B cell (primary cell): ENCODE measurements at regions not wholly inside any gene's neighbourhood (a gene's known extent, or its start where the extent isn't known, plus 50 kb on each side); places are given as distances from the start of the nearest gene placed in this dataset.

Source experiments
- ATAC-seq: fragments of 200-7000 bp; cut with Tn5 transposase; one replicate; pipeline ENCODE4 v1.10.0; 2021; ENCODE audit warnings: low read depth, mild to moderate bottlenecking, moderate number of reproducible peaks, moderate library complexity
- CTCF ChIA-PET: fragments of 350-600 bp; sonication (Branson Sonifier 250); formaldehyde crosslinking; loops from one replicate; lab custom pipeline; 2021; ENCODE audit warnings: antibody characterized with exemption, inconsistent platforms; lab: Charles Lee
- POLR2A ChIA-PET: fragments of 350-600 bp; sonication (Branson Sonifier 250); formaldehyde crosslinking; loops from one replicate; lab custom pipeline; 2021; ENCODE audit warnings: antibody characterized with exemption; lab: Charles Lee
- DNase-seq: peaks from one replicate; pipeline ENCODE4 v3.0.0; 2013
- H2AFZ ChIP-seq: 2 replicates; pipeline ENCODE4 v1.6.1; 2012; ENCODE audit warnings: mild to moderate bottlenecking, low read depth, low read length; ENCODE audit not compliant: insufficient read depth, poor library complexity, severe bottlenecking
- H3K27ac ChIP-seq, 2 donors: 1 replicate in 1 of 2; 2 replicates in 1 of 2; pipeline ENCODE4 v1.5.1; 2012 to 2013; ENCODE audit warnings: low read length in 2 of 2, mild to moderate bottlenecking in 2 of 2, moderate library complexity in 1 of 2
- H3K27me3 ChIP-seq, 4 experiments: fragments of 200-600 bp in 1 of 4; sonication (generic) in 1 of 4; replicated peaks in 1 of 4; 1 replicate in 2 of 4; 2 replicates in 2 of 4; pipeline versions ENCODE4 v1.6.1 to v1.7.0; 2013 to 2016; ENCODE audit warnings: low read length in 3 of 4, mild to moderate bottlenecking in 2 of 4, mixed read lengths in 1 of 4, moderate library complexity in 1 of 4; ENCODE audit not compliant: insufficient read depth in 4 of 4, control insufficient read depth in 3 of 4; ENCODE audit errors: control extremely low read depth in 1 of 4
- H3K36me3 ChIP-seq, 2 experiments: replicated peaks in 1 of 2; 1 replicate in 1 of 2; 2 replicates in 1 of 2; pipeline versions ENCODE4 v1.6.1 to v1.7.1; 2013; ENCODE audit warnings: low read length in 1 of 2; ENCODE audit not compliant: insufficient read depth in 2 of 2, control insufficient read depth in 1 of 2; ENCODE audit errors: control extremely low read depth in 1 of 2, extremely low read depth in 1 of 2
- H3K4me1 ChIP-seq, 2 donors: fragments of 200-600 bp in 1 of 2; sonication (generic) in 1 of 2; 1 replicate in 1 of 2; 2 replicates in 1 of 2; pipeline versions ENCODE4 v1.5.1 to v1.6.1; 2013 to 2017; ENCODE audit warnings: low read length in 2 of 2; ENCODE audit not compliant: control insufficient read depth in 2 of 2, insufficient read depth in 2 of 2
- H3K4me2 ChIP-seq: replicated peaks from 2 replicates; pipeline ENCODE3; 2012; ENCODE audit warnings: mild to moderate bottlenecking, low read depth, low read length; ENCODE audit not compliant: poor library complexity, severe bottlenecking
- H3K4me3 ChIP-seq, 5 experiments: fragments of 200-600 bp in 1 of 5; sonication (generic) in 1 of 5; 1 replicate in 3 of 5; 2 replicates in 2 of 5; pipeline versions ENCODE4 v1.5.1 to v1.7.0; 2011 to 2016; ENCODE audit warnings: low read length in 4 of 5, mild to moderate bottlenecking in 4 of 5, low read depth in 2 of 5, control low read depth in 1 of 5, moderate library complexity in 1 of 5; ENCODE audit not compliant: insufficient read depth in 1 of 5; ENCODE audit errors: control extremely low read depth in 1 of 5, extremely low read depth in 1 of 5
- H3K79me2 ChIP-seq: fragments of 200-600 bp; sonication (generic); one replicate; pipeline ENCODE4 v1.6.0; 2016; ENCODE audit warnings: low read length; ENCODE audit not compliant: control insufficient read depth, insufficient read depth
- H3K9ac ChIP-seq: fragments of 200-600 bp; sonication (generic); 2 replicates; pipeline ENCODE4 v1.6.1; 2017; ENCODE audit warnings: mild to moderate bottlenecking, low read length, moderate library complexity
- H3K9me3 ChIP-seq, 3 donors: one replicate each; pipeline versions ENCODE4 v1.6.1 to v1.7.1; 2013; ENCODE audit warnings: low read length in 2 of 3; ENCODE audit not compliant: control insufficient read depth in 2 of 3, insufficient read depth in 1 of 3; ENCODE audit errors: control extremely low read depth in 1 of 3
- H4K20me1 ChIP-seq: 2 replicates; pipeline ENCODE4 v1.6.0; 2012; ENCODE audit warnings: mild to moderate bottlenecking, low read length; ENCODE audit not compliant: insufficient read depth, control insufficient read depth, poor library complexity, severe bottlenecking
- H3K27ac Mint-ChIP-seq: one replicate; pipeline ENCODE4 v1.8.0; 2021; ENCODE audit warnings: mixed read lengths
- H3K27me3 Mint-ChIP-seq: one replicate; pipeline ENCODE4 v1.8.0; 2021; ENCODE audit warnings: mixed read lengths
- H3K4me1 Mint-ChIP-seq: one replicate; pipeline ENCODE4 v1.8.0; 2021; ENCODE audit warnings: mixed read lengths
- H3K4me3 Mint-ChIP-seq: one replicate; pipeline ENCODE4 v1.8.0; 2021; ENCODE audit warnings: mixed read lengths
- H3K9me3 Mint-ChIP-seq: one replicate; pipeline ENCODE4 v1.8.0; 2022; ENCODE audit warnings: mixed read lengths; ENCODE audit not compliant: insufficient read depth
- EZH2 ChIP-seq: IDR thresholded peaks from 2 replicates; pipeline ENCODE4 v1.6.1; 2012; ENCODE audit warnings: borderline replicate concordance, low read depth, mild to moderate bottlenecking, moderate library complexity, low read length; ENCODE audit not compliant: insufficient read depth, poor library complexity, severe bottlenecking
- WGBS: methylation state at CpG from one replicate; pipeline ENCODE4 v1.1.5; 2013; ENCODE audit warnings: missing lambda C conversion rate; ENCODE audit not compliant: insufficient coverage; 5-methylcytosine and 5-hydroxymethylcytosine counted together
- intact Hi-C: fragments of 100-400 bp; cut with micrococcal nuclease; formaldehyde crosslinking; loops from one replicate; pipeline ENCODE4 v1.10.0; 2022
- TF ChIP-seq, protein P1 (sequence below): fragments of 200-600 bp; IDR thresholded peaks from one replicate; pipeline ENCODE4 v1.8.0; 2022; ENCODE audit warnings: antibody characterized with exemption, mild to moderate bottlenecking

DNA sequence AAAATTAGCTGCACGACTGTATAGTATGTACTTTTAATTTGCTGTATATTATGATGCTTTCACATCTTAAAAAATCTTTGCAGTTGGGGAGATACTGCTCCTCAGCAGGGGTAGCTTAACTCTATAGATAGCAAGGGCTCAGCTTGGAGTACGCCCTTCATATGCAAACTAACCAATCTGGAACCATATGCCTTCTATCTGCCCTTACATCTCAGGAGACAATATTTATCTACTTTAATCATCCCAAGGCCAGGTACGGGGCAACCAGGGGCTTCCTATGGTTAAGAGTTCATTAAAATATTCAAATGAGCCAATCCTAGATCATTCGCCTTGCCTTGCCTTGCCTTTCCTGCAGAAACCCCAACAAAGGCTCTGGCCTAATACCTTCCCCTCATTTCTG, 204.1 kb upstream of the ZBTB20 start:
- Histone ChIP-seq H3K36me3 (no peaks in the 10 kb centered on the region), H3K4me2 (no peak overlapping the region), H3K9ac (no peak overlapping the region), H3K9me3 (no peaks in the 10 kb centered on the region), H3K27me3 (no peaks in the 10 kb centered on the region), H3K79me2 (no peaks in the 10 kb centered on the region), H3K27ac (no peak overlapping the region), H3K4me1 (no peaks in the 10 kb centered on the region), H4K20me1 (no peaks in the 10 kb centered on the region), H2AFZ (no peak overlapping the region), H3K4me3 (no peak overlapping the region)
- Mint-ChIP-seq H3K27ac (no peak overlapping the region), H3K9me3 (peaks cover 3% of the 10 kb centered on the region), H3K27me3 (peaks cover 3% of the 10 kb centered on the region), H3K4me3 (no peak overlapping the region), H3K4me1 (no peaks in the 10 kb centered on the region)
- CTCF ChIA-PET: no interaction called here
- DNase-seq (no peak), ATAC-seq (no peak)
- WGBS: 100% methylated on average over 1 of the region's 4 CpGs
- intact Hi-C loops: no loop called here
- POLR2A ChIA-PET: no interaction called here
- TF ChIP-seq, protein P1, sequence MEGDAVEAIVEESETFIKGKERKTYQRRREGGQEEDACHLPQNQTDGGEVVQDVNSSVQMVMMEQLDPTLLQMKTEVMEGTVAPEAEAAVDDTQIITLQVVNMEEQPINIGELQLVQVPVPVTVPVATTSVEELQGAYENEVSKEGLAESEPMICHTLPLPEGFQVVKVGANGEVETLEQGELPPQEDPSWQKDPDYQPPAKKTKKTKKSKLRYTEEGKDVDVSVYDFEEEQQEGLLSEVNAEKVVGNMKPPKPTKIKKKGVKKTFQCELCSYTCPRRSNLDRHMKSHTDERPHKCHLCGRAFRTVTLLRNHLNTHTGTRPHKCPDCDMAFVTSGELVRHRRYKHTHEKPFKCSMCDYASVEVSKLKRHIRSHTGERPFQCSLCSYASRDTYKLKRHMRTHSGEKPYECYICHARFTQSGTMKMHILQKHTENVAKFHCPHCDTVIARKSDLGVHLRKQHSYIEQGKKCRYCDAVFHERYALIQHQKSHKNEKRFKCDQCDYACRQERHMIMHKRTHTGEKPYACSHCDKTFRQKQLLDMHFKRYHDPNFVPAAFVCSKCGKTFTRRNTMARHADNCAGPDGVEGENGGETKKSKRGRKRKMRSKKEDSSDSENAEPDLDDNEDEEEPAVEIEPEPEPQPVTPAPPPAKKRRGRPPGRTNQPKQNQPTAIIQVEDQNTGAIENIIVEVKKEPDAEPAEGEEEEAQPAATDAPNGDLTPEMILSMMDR: no peak
- TF ChIP-seq EZH2: no peak

DNA sequence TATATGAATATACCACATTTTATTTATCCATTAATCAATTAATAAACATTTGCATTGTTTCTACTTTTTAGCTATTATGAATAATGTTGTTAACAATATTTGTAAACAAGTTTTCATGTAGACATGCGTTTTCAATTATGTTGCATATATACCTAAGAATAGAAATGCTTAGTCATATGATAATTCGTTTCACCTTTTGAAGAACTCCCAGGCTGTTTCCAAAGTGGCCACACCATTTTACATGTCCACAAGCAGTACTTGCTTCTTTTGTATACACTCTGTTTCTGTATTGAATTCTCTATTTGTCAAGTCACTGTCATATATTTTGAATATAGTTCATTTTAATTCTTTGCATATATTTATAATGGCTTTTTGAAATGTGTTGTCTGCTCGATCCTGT, 206.9 kb upstream of the ZBTB20 start:
- Histone ChIP-seq H4K20me1 (no peaks in the 10 kb centered on the region), H3K27me3 (no peaks in the 10 kb centered on the region), H3K4me3 (no peak overlapping the region), H3K27ac (no peak overlapping the region), H3K9me3 (no peaks in the 10 kb centered on the region), H3K4me1 (no peaks in the 10 kb centered on the region), H3K79me2 (no peaks in the 10 kb centered on the region), H2AFZ (no peak overlapping the region), H3K36me3 (no peaks in the 10 kb centered on the region), H3K4me2 (no peak overlapping the region), H3K9ac (no peak overlapping the region)
- ChIA-PET POLR2A (no interaction called here), CTCF (no interaction called here)
- intact Hi-C loops: no loop called here
- no peak for TF ChIP-seq EZH2
- TF ChIP-seq, protein P1: no peak
- Mint-ChIP-seq H3K9me3 (peaks cover 3% of the 10 kb centered on the region), H3K27me3 (peaks cover 3% of the 10 kb centered on the region), H3K27ac (no peak overlapping the region), H3K4me3 (no peak overlapping the region), H3K4me1 (no peaks in the 10 kb centered on the region)
- DNase-seq: no peak
- ATAC-seq: no peak
- WGBS: no CpG with 5 or more reads among the region's 3 CpGs
